ENCODE measurements at regions not wholly inside any gene's neighbourhood (a gene's known extent, or its start where the extent isn't known, plus 50 kb on each side); places are given as distances from the start of the nearest gene placed in this dataset.

- Histone ChIP-seq H3K9me3 (ENCODE audit: control insufficient read depth, insufficient read depth, low read length) (no peaks in the 10 kb centered on the region), H3K36me3 (ENCODE audit: control insufficient read depth, insufficient read depth, low read length) (no peaks in the 10 kb centered on the region), H3K4me3 (ENCODE audit: low read length) (no peak overlapping the region), H3K4me1 (ENCODE audit: control insufficient read depth, insufficient read depth, low read length) (no peaks in the 10 kb centered on the region), H3K27me3 (ENCODE audit: control insufficient read depth, insufficient read depth, low read length) (no peaks in the 10 kb centered on the region), H3K27ac (ENCODE audit: low read length) (no peak overlapping the region)
- DNase-seq (ENCODE audit: low read depth, low spot score): no peak
- no CpG with 5 or more reads among the region's 4 CpGs for WGBS (ENCODE audit: insufficient coverage, insufficient read length)
These were observed 167.8 kb upstream of the HAND2 start for GRCh38 chr4:173697840-173698239.

DNA sequence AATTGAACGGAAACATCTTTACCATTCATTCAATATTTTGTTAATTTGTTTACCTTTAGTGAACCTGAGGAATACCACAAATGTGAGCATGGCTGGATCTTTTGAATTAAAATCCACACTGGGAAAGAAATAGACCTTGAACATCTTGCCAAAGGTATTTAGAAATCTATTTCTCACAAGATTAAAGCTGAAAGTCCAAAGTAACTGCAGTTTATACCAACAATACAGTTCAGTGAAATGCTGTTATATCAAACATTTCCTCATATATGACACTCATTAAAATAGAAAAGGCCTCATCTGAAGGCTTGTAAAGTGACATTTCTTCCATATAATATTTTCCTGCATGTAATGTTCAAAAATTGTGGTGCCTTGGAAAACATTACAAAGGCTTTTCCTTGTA lies 166.5 kb upstream of the HAND2 start:
- WGBS (ENCODE audit: insufficient coverage, insufficient read length): no CpG with 5 or more reads among the region's 1 CpG
- no peaks in the 10 kb centered on the region for H3K9me3 ChIP-seq (ENCODE audit: control insufficient read depth, insufficient read depth, low read length)
- no peaks in the 10 kb centered on the region for H3K36me3 ChIP-seq (ENCODE audit: control insufficient read depth, insufficient read depth, low read length)
- H3K27me3 ChIP-seq (ENCODE audit: control insufficient read depth, insufficient read depth, low read length): no peaks in the 10 kb centered on the region
- no peaks in the 10 kb centered on the region for H3K4me1 ChIP-seq (ENCODE audit: control insufficient read depth, insufficient read depth, low read length)
- no peak overlapping the region for H3K27ac ChIP-seq (ENCODE audit: low read length)
- H3K4me3 ChIP-seq (ENCODE audit: low read length): no peak overlapping the region
- DNase-seq (ENCODE audit: low read depth, low spot score): no peak

DNA sequence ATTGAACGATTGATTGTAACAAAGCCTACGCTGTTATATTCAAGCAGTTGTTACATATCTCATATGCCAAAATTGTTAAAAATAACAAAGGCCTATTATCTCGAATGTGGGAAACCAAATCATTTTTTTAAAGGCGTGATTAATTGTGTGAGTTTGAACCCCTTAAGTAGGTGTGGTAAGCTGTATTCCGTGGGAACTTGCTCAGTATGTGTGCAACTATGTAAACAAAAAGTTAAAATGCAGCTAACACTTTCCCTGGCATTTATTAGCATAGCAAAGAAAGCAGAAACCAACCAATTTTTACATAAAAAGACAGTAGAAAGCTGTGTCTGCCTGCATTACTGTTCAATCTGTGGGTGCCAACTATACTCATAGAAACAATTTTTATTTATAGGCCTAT lies 166.0 kb upstream of the HAND2 start:
- H3K27ac ChIP-seq (ENCODE audit: low read length): no peak overlapping the region
- no peaks in the 10 kb centered on the region for H3K36me3 ChIP-seq (ENCODE audit: control insufficient read depth, insufficient read depth, low read length)
- no CpG with 5 or more reads among the region's 5 CpGs for WGBS (ENCODE audit: insufficient coverage, insufficient read length)
- H3K27me3 ChIP-seq (ENCODE audit: control insufficient read depth, insufficient read depth, low read length): no peaks in the 10 kb centered on the region
- no peak for DNase-seq (ENCODE audit: low read depth, low spot score)
- H3K4me3 ChIP-seq (ENCODE audit: low read length): no peak overlapping the region
- H3K9me3 ChIP-seq (ENCODE audit: control insufficient read depth, insufficient read depth, low read length): no peaks in the 10 kb centered on the region
- no peaks in the 10 kb centered on the region for H3K4me1 ChIP-seq (ENCODE audit: control insufficient read depth, insufficient read depth, low read length)

- Histone ChIP-seq H3K27ac (ENCODE audit: low read length) (no peak overlapping the region), H3K4me1 (ENCODE audit: control insufficient read depth, insufficient read depth, low read length) (no peaks in the 10 kb centered on the region), H3K36me3 (ENCODE audit: control insufficient read depth, insufficient read depth, low read length) (no peaks in the 10 kb centered on the region), H3K27me3 (ENCODE audit: control insufficient read depth, insufficient read depth, low read length) (no peaks in the 10 kb centered on the region), H3K9me3 (ENCODE audit: control insufficient read depth, insufficient read depth, low read length) (no peaks in the 10 kb centered on the region), H3K4me3 (ENCODE audit: low read length) (no peak overlapping the region)
- DNase-seq (ENCODE audit: low read depth, low spot score): no peak
These were observed 155.8 kb upstream of the HAND2 start for GRCh38 chr4:173685831-173686210.

DNA sequence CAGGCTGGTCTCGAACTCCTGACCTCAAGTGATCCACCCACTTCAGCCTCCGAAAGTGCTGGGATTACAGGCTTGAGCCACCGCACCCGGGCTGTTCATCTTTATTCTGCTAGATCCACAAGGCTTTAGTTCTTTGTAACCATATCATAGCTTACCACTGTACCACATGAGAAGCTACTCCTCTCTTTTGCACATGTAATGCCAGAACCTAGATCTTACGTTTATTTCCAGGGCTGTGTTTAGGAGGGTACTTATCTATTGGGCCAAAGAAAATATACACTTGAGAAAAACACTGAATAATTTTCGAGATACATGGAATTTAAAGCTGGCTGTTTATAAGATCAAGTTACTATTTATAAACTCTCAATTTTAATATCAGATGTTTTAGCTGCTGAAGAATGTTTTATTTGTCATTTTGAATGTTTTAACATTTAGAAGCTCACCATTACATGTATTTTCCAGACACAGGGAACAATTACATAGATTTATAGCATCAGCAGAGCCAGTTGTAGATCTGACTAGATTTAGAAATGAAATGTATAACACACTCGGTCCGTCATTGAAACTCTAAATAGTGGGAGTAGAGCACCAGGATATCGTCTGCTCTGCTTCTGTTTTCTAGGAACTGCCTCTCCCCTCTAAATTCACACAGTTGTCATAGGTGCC lies 155.3 kb upstream of the HAND2 start:
- H3K4me3 ChIP-seq (ENCODE audit: low read length): no peak overlapping the region
- H3K27me3 ChIP-seq (ENCODE audit: control insufficient read depth, insufficient read depth, low read length): no peaks in the 10 kb centered on the region
- no peak for DNase-seq (ENCODE audit: low read depth, low spot score)
- no CpG with 5 or more reads among the region's 9 CpGs for WGBS (ENCODE audit: insufficient coverage, insufficient read length)
- no peak overlapping the region for H3K27ac ChIP-seq (ENCODE audit: low read length)
- H3K9me3 ChIP-seq (ENCODE audit: control insufficient read depth, insufficient read depth, low read length): no peaks in the 10 kb centered on the region
- no peaks in the 10 kb centered on the region for H3K36me3 ChIP-seq (ENCODE audit: control insufficient read depth, insufficient read depth, low read length)
- no peaks in the 10 kb centered on the region for H3K4me1 ChIP-seq (ENCODE audit: control insufficient read depth, insufficient read depth, low read length)

DNA sequence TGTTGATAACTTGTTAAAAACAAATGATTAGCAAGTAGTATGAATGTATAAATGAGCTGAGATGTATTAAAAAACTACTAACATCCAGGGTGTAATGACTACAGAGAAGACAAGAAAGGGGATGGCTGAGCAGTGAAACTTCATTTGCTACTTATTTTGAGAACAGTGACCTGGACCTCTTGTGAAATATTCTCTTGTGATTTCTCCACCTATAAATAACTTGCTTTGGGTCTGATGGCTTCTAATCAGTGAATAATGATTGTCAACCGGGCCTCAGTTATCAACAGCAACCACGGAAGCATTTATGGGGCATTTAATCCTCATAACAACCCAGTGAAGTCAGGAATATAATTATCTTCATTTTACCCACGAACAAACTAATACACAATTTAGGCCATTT lies 154.2 kb upstream of the HAND2 start:
- 100% methylated on average over 1 of the region's 3 CpGs for WGBS (ENCODE audit: insufficient coverage, insufficient read length)
- no peaks in the 10 kb centered on the region for H3K4me1 ChIP-seq (ENCODE audit: control insufficient read depth, insufficient read depth, low read length)
- H3K4me3 ChIP-seq (ENCODE audit: low read length): no peak overlapping the region
- H3K9me3 ChIP-seq (ENCODE audit: control insufficient read depth, insufficient read depth, low read length): no peaks in the 10 kb centered on the region
- DNase-seq (ENCODE audit: low read depth, low spot score): no peak
- H3K27ac ChIP-seq (ENCODE audit: low read length): no peak overlapping the region
- H3K36me3 ChIP-seq (ENCODE audit: control insufficient read depth, insufficient read depth, low read length): no peaks in the 10 kb centered on the region
- no peaks in the 10 kb centered on the region for H3K27me3 ChIP-seq (ENCODE audit: control insufficient read depth, insufficient read depth, low read length)

DNA sequence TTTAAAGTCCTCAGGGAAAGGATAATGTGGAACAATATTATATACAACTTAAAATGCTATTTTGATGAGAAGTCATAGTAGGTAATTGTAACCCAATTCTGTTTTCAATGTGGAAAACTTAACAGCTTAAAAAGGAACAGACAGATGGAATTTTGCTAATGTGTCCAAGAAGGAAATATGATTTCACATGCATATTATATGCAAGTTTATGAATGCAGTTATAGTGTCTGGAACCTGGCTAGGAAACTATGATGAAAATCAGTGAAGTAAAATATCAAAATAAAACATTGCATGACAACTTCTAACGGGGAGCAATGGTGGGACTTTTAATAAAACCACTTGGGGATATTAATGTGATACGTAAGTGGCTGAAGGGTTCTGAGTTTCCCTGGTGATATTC lies 152.6 kb upstream of the HAND2 start:
- Histone ChIP-seq H3K4me3 (ENCODE audit: low read length) (no peak overlapping the region), H3K9me3 (ENCODE audit: control insufficient read depth, insufficient read depth, low read length) (no peaks in the 10 kb centered on the region), H3K36me3 (ENCODE audit: control insufficient read depth, insufficient read depth, low read length) (no peaks in the 10 kb centered on the region), H3K27me3 (ENCODE audit: control insufficient read depth, insufficient read depth, low read length) (no peaks in the 10 kb centered on the region), H3K4me1 (ENCODE audit: control insufficient read depth, insufficient read depth, low read length) (no peaks in the 10 kb centered on the region), H3K27ac (ENCODE audit: low read length) (no peak overlapping the region)
- DNase-seq (ENCODE audit: low read depth, low spot score): no peak
- WGBS (ENCODE audit: insufficient coverage, insufficient read length): no CpG with 5 or more reads among the region's 2 CpGs

- no peaks in the 10 kb centered on the region for H3K27me3 ChIP-seq (ENCODE audit: control insufficient read depth, insufficient read depth, low read length)
- H3K36me3 ChIP-seq (ENCODE audit: control insufficient read depth, insufficient read depth, low read length): no peaks in the 10 kb centered on the region
- no peaks in the 10 kb centered on the region for H3K4me1 ChIP-seq (ENCODE audit: control insufficient read depth, insufficient read depth, low read length)
- no CpG with 5 or more reads among the region's 7 CpGs for WGBS (ENCODE audit: insufficient coverage, insufficient read length)
- DNase-seq (ENCODE audit: low read depth, low spot score): no peak
- no peaks in the 10 kb centered on the region for H3K9me3 ChIP-seq (ENCODE audit: control insufficient read depth, insufficient read depth, low read length)
- no peak overlapping the region for H3K4me3 ChIP-seq (ENCODE audit: low read length)
- H3K27ac ChIP-seq (ENCODE audit: low read length): no peak overlapping the region
These were observed 150.2 kb upstream of the HAND2 start for GRCh38 chr4:173680278-173680677.

DNA sequence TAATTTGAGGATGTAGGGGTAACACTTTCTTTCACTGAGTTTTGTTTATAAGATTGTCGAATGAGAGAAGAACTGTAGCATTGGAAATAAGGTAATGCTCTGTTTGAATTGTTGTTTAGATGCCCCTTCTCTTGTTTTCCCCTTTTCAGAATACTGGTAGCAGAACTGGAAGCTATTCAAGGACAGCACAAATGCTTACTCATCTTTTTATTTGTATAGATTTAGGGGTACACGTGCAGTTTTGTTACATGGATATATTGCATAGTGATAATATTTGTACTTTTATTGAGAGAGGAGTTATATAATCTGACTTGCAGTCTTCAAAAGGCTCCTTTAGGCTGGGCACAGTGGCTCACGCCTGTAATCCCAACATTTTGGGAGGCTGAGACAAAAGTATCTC lies 145.4 kb upstream of the HAND2 start:
- Histone ChIP-seq H3K9me3 (ENCODE audit: control insufficient read depth, insufficient read depth, low read length) (no peaks in the 10 kb centered on the region), H3K27ac (ENCODE audit: low read length) (no peak overlapping the region), H3K27me3 (ENCODE audit: control insufficient read depth, insufficient read depth, low read length) (no peaks in the 10 kb centered on the region), H3K4me3 (ENCODE audit: low read length) (no peak overlapping the region), H3K36me3 (ENCODE audit: control insufficient read depth, insufficient read depth, low read length) (no peaks in the 10 kb centered on the region), H3K4me1 (ENCODE audit: control insufficient read depth, insufficient read depth, low read length) (no peaks in the 10 kb centered on the region)
- DNase-seq (ENCODE audit: low read depth, low spot score): no peak
- 100% methylated on average over 1 of the region's 3 CpGs for WGBS (ENCODE audit: insufficient coverage, insufficient read length)

- H3K27me3 ChIP-seq (ENCODE audit: control insufficient read depth, insufficient read depth, low read length): no peaks in the 10 kb centered on the region
- no peaks in the 10 kb centered on the region for H3K4me1 ChIP-seq (ENCODE audit: control insufficient read depth, insufficient read depth, low read length)
- no peaks in the 10 kb centered on the region for H3K9me3 ChIP-seq (ENCODE audit: control insufficient read depth, insufficient read depth, low read length)
- H3K27ac ChIP-seq (ENCODE audit: low read length): no peak overlapping the region
- WGBS (ENCODE audit: insufficient coverage, insufficient read length): no CpG with 5 or more reads among the region's 4 CpGs
- DNase-seq (ENCODE audit: low read depth, low spot score): no peak
- H3K36me3 ChIP-seq (ENCODE audit: control insufficient read depth, insufficient read depth, low read length): no peaks in the 10 kb centered on the region
- no peak overlapping the region for H3K4me3 ChIP-seq (ENCODE audit: low read length)
These were observed 139.6 kb upstream of the HAND2 start for GRCh38 chr4:173669460-173670179.

DNA sequence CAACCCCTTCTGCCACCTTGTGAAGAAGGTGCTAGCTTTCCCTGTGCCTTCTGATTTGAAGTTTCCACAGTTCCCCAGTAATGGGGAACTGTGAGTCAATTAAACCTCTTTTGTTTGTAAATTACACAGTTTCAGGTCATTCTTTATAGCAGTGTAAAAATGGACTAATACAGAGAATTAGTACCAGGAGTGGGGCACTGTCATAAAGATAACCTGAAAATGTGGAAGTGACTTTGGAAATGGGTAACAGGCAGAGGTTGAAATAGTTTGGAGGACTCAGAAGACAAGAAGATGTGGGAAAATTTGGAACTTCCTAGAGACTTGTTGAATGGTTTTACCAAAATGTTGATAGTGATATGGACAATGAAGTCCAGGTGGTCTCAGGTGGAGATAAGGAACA lies 131.0 kb upstream of the HAND2 start:
- no peak overlapping the region for H3K4me3 ChIP-seq (ENCODE audit: low read length)
- H3K36me3 ChIP-seq (ENCODE audit: control insufficient read depth, insufficient read depth, low read length): no peaks in the 10 kb centered on the region
- no peaks in the 10 kb centered on the region for H3K27me3 ChIP-seq (ENCODE audit: control insufficient read depth, insufficient read depth, low read length)
- H3K9me3 ChIP-seq (ENCODE audit: control insufficient read depth, insufficient read depth, low read length): no peaks in the 10 kb centered on the region; the same call in 1 of the 2 replicates
- no peaks in the 10 kb centered on the region for H3K4me1 ChIP-seq (ENCODE audit: control insufficient read depth, insufficient read depth, low read length)
- no peak for DNase-seq (ENCODE audit: low read depth, low spot score)
- no peak overlapping the region for H3K27ac ChIP-seq (ENCODE audit: low read length)

All from iPS DF 6.9 (cell line).